RPMI7951 (cell line): ENCODE measurements at regions not wholly inside any gene's neighbourhood (a gene's known extent, or its start where the extent isn't known, plus 50 kb on each side); places are given as distances from the start of the nearest gene placed in this dataset.

Experiments
- DNase-seq: peaks from one replicate; pipeline ENCODE4 v3.0.0-alpha.2; 2012; ENCODE audit warnings: low read depth

DNA sequence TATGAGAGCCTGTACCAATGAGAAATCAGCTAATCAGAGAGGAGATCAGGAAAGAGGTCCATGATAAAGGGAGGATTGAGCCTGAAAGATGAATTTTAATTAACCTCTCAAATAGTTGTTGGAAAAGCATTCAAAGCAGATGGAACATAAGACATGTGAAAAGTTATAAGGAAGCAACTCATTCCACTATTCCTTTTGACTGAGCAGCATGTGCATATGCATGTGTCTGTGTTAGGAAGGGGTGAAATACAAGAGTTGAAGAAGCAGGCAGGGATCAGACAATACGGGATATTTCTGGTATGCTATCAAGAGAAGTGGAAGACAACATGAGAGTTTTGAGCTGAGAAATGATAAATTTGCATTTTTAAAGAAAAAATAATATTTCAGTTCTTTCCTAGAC, 624.8 kb upstream of the PTCHD4 start:
- DNase-seq, result no peak

DNA sequence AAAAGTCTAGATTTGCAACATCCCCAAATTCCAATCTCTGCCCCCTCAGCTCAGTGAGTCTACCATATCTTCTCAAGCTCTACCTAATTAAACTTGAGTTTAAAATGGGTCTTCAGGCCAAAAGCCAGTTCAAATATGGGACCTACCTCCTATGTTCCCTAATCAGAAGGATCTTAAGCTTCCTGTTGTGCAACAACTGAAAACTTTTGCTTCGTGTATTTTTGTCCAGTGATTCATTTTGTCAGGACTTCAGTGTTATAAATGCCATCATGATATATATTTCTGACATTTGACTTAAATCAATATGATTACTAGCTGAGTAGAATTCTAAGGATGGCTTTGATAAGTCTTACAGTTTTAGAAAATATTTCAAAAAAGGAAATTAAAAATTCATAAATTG, 622.6 kb upstream of the PTCHD4 start:
- peak; percentile 36 for DNase-seq

DNA sequence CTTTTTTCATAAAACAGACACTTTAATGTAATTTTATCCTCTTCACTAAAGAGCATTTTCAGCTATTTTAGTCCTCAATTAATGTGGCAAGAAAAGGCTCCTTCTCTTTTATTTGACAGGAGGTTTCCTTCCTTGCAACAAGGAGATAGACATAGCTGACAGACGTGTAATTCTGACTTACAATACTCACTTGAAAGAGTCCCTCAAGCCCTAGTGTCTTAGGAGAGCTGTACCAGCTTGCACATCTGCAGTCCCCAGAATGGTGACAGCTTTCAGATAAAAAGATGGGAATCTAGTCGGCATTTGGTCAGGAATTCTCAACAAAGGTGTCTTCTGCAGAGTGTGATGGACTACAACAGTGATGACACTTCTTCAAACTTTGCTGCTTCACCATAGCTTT, 603.7 kb upstream of the PTCHD4 start:
- DNase-seq, result no peak

DNA sequence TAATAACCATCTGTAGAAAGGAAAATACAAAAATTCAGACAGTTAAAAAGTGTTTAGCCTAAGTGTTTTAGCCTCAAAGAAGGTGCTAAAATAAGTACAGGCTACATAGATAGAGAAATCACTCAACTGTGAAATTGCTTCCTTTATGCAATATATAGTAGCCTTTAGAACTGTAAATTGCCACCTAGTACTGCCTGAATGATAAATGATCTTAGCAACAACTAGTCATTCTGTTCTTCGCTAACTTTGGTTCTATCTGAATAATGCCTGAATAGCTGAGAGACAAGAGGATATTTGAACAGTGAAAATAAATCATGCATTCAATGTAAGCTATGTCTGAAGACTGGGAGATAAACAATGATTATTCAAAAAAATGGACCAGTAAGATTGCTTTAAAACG, 603.3 kb upstream of the PTCHD4 start:
- no peak for DNase-seq

DNA sequence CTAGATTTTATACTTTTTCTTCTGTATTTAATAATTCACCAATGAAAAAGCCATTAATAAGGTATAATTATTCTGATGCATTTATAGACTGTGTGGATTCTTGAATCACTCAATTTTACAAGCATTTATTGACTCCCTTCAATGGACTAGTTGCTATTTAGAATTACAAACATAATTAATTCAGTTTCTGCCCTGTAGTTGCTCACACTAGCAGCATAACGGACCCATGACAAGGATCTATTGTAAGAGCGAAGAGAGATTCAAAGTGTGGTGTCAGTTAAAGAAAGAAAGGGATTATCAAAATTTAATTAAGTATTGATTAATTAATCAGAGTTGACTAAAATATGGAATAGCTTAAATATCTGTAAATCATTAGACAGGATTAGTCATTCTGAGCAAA, 602.6 kb upstream of the PTCHD4 start:
- DNase-seq, result no peak

DNA sequence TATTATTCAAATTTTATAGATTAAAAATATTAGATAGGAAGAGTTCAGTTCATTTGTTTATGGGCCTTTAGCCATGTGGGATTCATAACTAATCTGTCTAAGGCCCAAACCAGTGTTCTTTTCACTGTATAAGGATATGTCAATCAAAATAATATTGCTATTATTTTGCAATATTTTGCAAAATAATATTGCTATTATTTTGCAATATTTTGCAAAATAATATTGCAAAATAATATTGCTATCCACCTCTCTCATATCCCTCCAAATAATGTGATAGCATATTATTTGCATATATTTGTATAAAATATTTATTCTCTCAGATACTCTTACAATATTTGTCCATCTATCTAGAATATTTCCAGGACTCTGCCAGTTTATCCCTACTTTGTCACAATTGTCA, 595.3 kb upstream of the PTCHD4 start:
- no peak for DNase-seq

DNA sequence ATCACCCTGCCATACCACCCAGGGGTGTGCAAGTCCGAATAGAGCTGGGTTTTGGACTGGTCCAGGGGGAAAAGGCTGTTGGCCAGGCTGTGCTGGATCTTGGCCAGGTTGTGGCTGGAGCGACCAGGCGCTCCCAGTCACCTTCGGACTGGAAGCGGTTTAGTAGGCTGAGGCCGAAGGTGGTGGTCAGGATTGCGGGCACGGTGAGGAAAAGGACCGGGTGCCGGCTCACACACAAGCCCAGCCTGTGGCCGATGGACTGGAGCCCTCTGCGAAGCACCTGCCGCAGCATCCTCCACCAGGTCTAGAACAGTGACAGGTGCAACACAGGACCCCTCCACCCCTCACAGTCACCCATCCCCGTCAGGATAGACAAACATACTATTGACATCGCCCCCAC, 590.6 kb upstream of the PTCHD4 start:
- no peak for DNase-seq

DNA sequence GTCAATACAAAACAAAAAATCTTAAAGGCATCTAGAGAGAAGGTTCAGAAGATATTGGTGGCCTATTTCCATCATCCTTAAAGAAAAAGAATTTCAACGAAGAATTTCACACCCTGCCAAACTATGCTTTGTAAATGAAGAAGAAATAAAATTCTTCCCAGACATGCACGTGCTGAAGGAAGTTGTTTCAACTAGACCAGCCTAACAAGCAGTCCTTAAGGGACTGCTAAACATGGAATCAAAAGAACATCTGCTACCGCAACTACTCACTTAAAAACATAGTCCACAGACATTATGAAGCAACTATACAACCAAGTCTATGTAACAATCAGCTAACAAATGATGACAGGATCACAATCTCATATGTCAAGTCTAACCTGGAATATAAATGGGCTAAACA, 584.9 kb upstream of the PTCHD4 start:
- DNase-seq, result no peak

DNA sequence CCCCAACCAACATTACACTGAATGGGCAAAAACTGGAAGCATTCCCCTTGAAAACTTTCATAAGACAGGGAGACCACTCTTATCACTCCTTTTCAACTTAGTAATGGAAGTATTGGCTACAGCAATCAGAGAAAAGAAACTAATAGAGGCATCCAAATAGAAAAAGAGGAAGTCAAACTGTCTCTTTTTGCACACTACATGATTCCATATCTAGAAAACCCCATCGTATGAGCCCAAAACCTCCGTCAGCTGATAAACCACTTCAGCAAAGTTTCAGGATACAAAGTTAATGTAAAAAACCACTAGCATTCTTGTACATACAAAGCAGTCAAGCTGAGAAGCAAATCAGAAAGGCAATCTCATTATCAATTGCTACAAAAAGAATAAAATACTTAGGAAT, 580.4 kb upstream of the PTCHD4 start:
- no peak for DNase-seq

DNA sequence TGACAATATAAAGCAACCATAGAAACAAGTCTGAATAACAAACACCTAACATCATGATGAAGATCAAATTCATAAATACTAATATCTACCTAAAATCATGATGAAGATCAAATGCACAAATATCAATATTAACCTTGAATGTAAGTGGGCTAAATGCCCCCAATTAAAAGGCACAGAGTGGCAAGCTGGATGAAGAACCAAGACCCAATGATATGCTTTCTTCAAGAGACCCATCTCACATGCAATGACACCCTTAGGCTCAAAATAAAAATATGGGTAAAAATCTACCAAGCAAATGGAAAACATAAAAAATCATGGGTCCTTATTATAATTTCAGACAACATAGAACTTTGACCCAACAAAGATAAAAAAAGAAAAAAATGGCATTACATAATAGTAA, 578.5 kb upstream of the PTCHD4 start:
- no peak for DNase-seq

DNA sequence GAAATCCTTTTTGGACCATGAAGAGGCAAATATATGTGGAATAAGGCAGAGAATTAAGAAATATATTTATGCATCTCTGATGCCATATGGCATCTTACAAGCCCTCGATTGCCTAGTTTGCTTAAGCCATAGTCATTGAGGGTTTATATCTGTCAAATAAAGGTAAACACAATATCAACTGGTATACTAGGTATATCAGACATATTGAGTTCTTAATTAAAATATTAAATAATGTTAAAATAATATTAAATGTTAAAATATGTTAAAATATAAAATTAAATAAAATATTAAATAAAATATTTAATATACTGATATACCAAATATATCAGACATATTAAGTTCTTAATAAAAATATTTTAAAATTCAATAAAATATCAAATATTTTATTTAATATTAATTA, 567.4 kb upstream of the PTCHD4 start:
- DNase-seq, result no peak

DNA sequence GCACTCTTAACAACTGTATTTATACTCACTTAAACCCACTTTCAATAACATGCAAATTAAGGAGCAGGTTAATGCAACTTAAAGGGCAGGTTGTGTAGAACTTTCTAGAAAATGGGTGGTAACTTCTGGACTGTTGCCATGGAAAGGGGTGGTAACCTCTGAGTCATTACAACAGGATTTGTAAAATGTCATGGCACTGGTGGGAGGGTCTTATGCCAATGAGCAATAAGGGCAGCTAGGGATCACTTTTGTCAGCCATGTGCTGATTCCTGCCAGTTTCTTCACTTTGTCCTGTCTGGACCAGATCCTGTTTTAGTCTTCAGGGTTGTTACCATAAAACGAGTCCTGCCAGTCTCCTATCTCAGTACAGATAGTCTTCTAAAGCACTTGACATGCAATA, 560.5 kb upstream of the PTCHD4 start:
- peak; percentile 18 for DNase-seq

DNA sequence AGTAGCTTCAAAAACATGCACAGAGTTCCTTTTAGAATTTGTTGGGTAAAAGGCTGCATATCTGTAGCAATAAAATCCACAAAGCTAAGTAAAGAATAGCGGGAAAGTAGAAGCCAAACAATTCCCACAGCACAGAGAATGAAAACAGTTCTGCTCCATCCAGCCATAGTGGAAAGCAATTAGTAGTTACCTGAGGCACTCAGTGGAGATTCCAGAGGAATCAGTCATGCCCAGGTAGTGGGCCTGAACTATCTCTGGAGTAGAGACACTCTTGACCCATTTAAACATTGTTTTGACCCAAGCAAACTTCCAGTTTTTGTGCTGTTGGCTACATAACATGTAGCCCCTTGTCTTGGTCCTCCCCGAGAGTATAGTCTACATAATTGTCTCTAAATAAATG, 559.5 kb upstream of the PTCHD4 start:
- DNase-seq, result no peak

DNA sequence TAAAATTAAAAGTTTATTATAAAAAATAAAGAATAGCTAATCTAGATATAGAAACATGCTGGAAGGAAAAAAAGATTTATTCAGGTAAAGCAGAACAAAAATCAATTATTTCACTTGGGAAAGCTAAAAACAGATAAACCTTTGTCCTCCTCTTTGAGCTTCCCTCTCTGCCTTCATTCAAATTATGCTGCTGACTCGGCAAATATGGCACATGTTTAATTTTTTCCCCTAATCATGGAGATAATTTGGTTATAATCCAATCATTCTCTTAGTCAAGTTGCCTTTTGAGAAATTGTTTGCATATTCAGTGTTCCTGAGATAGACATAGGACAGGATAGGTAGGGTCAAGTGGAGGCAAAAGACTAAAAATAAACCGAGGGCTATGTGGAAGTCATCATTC, 556.8 kb upstream of the PTCHD4 start:
- no peak for DNase-seq

DNA sequence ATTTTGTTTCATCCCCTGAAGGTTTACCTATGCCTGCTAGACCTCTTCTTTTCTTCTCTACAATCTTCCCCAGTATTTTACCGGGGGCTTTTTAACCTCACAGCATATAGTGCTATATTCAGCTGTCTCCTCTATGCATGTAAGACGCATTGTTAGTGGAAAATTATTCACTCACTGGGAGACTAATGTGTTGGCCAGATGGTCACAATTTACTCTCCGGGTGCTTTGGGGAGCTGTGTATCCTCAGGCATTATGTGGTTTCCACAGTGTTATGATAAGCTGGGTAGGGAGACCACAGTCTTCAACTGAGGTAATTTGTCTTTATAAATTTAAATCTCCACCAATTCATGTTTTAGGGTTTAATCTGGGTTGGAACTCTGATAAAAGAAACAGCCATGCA, 553.8 kb upstream of the PTCHD4 start:
- peak; percentile 94 for DNase-seq

DNA sequence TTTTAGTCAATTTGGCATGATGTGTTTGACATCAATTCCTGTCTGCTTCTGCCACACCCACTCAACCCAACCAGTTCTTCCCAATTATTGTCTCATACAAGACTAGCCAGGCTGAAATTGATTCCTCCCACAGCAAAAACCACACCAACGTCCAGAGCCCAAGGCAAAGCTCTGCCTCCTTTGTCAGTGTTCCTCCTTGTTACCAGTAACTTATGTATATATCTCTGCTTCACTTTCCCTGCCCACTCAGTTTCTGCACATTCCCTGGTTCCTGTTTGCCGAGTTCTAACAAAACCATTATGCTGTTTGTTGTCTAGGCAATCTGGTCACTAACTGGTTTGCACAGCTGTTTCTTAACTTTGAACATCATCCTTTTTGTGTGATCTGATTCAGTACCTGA, 547.9 kb upstream of the PTCHD4 start:
- DNase-seq, result peak; percentile 49

DNA sequence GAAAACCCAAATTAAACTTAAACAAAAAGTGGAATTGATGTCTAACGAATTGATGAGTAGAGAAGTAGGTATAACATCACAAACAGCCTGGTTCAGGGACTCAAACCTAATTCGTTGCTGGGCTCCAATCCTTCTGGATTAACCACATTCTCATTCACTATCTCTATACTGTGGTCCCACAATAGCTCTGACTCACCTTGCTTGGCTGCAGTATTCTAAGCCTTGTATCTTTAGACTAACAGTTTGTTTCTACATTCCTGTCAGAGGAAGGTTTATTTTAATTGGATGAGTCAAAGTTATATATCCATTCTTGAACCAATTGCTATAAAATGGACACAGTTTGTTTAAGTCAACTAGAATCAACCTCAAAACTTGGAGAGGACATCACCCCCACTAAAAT, 530.5 kb upstream of the PTCHD4 start:
- peak; percentile 62 for DNase-seq

DNA sequence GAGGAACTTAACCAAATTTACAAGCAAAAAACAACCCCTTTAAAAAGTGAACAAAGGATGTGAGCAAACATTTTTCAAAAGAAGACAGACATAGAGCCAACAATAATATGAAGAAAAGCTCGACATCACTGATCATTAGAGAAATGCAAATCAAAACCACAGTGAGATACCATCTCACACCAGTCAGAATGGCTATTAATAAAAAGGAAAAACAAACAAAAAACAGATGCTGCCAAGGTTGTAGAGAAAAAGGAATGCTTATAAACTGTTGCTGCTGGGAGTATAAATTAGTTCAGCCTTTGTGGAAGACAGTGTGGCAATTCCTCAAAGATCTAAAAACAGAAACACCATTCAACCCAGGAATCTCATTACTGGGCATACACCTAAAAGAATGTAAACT, 527.8 kb upstream of the PTCHD4 start:
- DNase-seq, result peak; percentile 54

DNA sequence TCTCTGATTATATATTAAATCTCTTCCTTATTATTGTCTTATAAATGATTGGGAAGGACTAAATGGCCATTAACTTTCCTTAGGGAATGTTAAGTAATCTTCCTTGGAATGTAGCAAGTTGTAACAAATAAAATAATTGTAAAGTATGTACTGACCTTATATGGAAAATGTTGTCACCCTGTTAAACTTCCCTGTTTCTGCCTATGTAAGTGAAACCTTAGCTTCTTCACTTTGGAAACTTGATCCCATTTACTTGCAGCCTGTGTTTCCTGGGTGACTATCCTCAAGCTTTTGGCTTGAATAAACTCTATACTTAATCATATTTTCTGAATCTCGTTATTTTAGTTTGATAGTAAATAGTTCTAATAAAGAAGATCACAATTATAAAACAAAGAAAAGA, 519.5 kb upstream of the PTCHD4 start:
- DNase-seq, result no peak

DNA sequence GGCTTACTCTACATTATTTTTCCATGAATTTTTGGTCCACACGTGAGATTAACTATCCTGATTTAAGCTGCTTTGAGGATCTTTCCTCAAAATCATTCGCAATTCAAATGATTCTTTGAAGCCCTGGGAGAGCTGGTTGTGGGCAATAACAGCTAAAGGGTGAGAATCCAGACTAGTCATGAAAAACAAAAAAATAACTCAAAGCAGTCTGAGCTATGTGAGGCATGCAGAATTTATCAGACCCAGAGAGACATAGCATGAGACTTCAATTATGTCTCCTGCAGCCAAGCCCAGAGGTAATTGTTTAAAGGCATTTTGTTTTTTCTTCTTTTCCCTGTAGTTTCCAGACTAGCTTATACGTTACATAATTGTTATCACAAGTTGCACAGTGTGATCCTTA, 517.3 kb upstream of the PTCHD4 start:
- DNase-seq, result no peak

DNA sequence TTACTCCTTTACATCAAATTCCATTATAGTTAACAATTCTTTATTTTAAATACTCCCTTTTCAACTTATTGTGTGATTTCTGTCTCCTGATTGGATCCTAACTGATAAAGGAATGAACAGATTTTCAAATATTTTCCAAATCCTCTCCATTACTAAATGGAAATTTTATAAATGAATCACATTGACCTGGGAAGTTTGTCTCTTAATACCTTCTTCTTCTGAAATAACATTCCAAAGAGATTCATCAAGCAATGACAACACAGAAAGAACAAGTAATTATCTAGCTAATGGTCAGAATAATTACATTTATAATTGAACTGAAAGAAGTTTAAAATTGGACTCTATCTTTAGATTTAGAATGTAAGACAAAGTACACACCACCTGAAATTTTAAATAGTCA, 515.4 kb upstream of the PTCHD4 start:
- DNase-seq, result no peak

DNA sequence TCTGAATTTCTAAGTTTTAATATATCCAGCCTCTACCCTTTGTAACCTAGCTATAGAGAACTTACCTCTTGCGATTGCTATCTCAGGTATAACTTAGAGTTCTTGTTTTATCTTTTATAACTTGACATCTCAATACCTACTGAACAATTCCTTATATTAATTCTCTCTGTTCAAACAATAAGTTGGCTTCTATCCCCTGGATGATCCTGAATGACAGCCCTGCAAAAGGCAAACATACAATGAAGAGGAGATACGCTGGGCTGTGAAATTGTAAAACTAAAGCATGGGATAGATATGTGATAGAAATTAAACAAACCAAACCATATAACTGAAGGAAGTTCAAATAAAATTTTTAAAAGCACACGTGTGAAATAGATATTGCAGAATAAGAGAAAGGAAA, 513.6 kb upstream of the PTCHD4 start:
- no peak for DNase-seq

DNA sequence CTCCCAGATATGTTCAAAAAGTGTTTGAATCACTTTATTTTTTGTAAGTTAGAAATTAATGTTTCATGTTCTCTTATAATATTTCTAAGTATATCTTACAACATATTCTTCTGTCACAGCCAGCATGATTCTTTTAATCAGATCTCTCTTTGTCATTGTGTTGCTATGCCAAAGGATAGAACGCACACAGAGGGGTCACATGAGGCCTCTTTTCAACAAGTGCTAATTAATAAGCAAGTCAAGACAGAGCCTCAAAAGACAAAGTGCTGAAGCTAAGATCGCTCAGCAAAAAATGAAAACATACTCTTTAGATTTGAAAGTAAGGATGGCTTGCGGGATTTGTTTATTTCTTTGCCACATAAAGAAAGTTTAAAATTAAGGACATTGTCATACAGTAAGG, 508.8 kb upstream of the PTCHD4 start:
- no peak for DNase-seq

DNA sequence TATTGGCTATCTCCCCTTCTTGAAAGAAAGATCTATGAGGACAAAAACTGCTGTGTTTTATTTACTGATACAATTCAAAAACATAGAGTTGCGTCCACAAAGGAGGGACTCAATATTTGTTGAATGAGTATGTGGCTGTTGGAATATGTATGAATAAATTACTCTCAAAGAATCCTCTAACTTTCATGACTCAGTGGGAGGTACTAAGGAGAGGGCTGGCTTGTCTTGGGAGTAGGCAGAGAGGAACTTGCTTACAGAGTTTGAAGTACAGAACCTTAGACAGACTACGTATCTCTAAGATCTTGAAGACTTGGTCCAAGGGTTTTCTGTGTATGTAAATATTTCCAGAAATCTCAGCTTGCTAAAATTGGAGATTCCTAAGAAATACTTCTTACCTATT, 504.0 kb upstream of the PTCHD4 start:
- DNase-seq, result no peak

DNA sequence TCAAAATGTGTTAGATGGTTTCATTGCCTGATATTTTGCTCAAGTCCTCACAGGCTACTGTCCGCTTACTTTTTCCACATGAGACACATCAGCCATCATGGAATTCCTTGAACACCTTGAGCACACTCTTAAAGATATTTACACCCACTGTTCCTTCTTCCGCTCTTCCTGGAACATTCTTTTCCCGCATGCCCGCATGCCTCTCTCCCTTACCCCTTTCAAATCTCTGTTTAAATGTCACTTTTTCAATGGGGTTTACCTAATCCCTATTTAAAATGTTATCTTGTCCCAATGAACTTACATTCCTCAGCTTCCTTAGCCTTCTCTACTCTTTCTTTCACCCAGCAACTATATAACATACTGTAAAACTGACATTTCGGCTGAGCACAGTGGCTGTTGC, 503.3 kb upstream of the PTCHD4 start:
- DNase-seq, result no peak
